ENCODE measurements at regions not wholly inside any gene's neighbourhood (a gene's known extent, or its start where the extent isn't known, plus 50 kb on each side); places are given as distances from the start of the nearest gene placed in this dataset.

- Histone ChIP-seq H2BK15ac (ENCODE audit: low read depth, low read length) (no peak overlapping the region), H2BK20ac (ENCODE audit: low read depth, low read length) (no peak overlapping the region), H3K56ac (ENCODE audit: extremely low read depth, insufficient read depth, low read length) (no peak overlapping the region), H3K4me3 (ENCODE audit: insufficient read depth, low read depth, low read length) (no peak overlapping the region), H4K5ac (ENCODE audit: low read depth, low read length) (no peak overlapping the region), H3K14ac (replicated peaks; ENCODE audit: low read depth, low read length) (no peak overlapping the region), H4K20me1 (ENCODE audit: insufficient read depth, low read length) (no peaks in the 10 kb centered on the region), H3K27me3 (ENCODE audit: control insufficient read depth, insufficient read depth, low read length) (peaks cover 8% of the 10 kb centered on the region), H2AFZ (replicated peaks; ENCODE audit: low read length, poor library complexity) (no peak overlapping the region), H3K9me3 (ENCODE audit: control insufficient read depth, insufficient read depth, low read length) (peaks cover 2% of the 10 kb centered on the region; the same call in 1 of the 2 replicates), H3K79me1 (ENCODE audit: low read depth in 1 of 2, low read length in 2 of 2) (no peaks in the 10 kb centered on the region), H2BK5ac (ENCODE audit: low read depth, low read length, poor library complexity, severe bottlenecking) (no peak overlapping the region), H2AK5ac (ENCODE audit: low read depth, low read length) (no peak overlapping the region), H2BK120ac (ENCODE audit: low read depth, low read length) (no peak overlapping the region), H3K4ac (ENCODE audit: low read depth, low read length) (no peak overlapping the region), H3K4me2 (ENCODE audit: low read depth, low read length) (no peak overlapping the region), H4K91ac (ENCODE audit: insufficient read depth, low read depth, low read length) (no peak overlapping the region), H3K23ac (ENCODE audit: low read depth, low read length) (no peak overlapping the region), H3K9ac (ENCODE audit: low read depth, low read length) (no peak overlapping the region), H3K9me1 (ENCODE audit: insufficient read depth, low read length) (no peaks in the 10 kb centered on the region), H3K18ac (ENCODE audit: low read depth, low read length) (no peak overlapping the region), H3K27ac (ENCODE audit: insufficient read depth, low read length) (no peak overlapping the region), H2AK9ac (replicated peaks; ENCODE audit: low read depth, low read length, poor library complexity) (no peak overlapping the region), H3K4me1 (ENCODE audit: control insufficient read depth, insufficient read depth, low read length) (no peaks in the 10 kb centered on the region), H4K8ac (ENCODE audit: low read depth in 2 of 2, low read length in 2 of 2) (no peak overlapping the region), H3K36me3 (ENCODE audit: control insufficient read depth, insufficient read depth, low read length) (no peaks in the 10 kb centered on the region)
- ATAC-seq (ENCODE audit: low read depth): no peak
- no CpG with 5 or more reads among the region's 3 CpGs for WGBS, 2 experiments (ENCODE audit: extremely low coverage in 2 of 2, insufficient read length in 1 of 2)
- DNase-seq: no peak
- TF ChIP-seq NFE2L2 (IDR thresholded peaks at IDR 0.05; ENCODE audit: low read depth, low read length): no peak
- no peak for TF ChIP-seq MAZ (IDR thresholded peaks at IDR 0.05; ENCODE audit: borderline replicate concordance, low read depth, low read length)
- no peak for TF ChIP-seq RFX5 (IDR thresholded peaks at IDR 0.05; ENCODE audit: low read depth, low read length)
- no peak for TF ChIP-seq MXI1 (IDR thresholded peaks at IDR 0.05; ENCODE audit: borderline replicate concordance, low read depth, low read length)
- TF ChIP-seq CHD1 (IDR thresholded peaks at IDR 0.05; ENCODE audit: low read depth, low read length): no peak
- TF ChIP-seq BHLHE40 (IDR thresholded peaks at IDR 0.05; ENCODE audit: low read depth, low read length): no peak
- no peak for TF ChIP-seq CTCF (conservative IDR thresholded peaks at IDR 0.05; ENCODE audit: low read depth, low read length)
- TF ChIP-seq FOS (IDR thresholded peaks at IDR 0.05; ENCODE audit: low read depth, low read length): no peak
- TF ChIP-seq USF2 (IDR thresholded peaks at IDR 0.05; ENCODE audit: low read depth, low read length): no peak
- no peak for TF ChIP-seq POLR2A (IDR thresholded peaks at IDR 0.05; ENCODE audit: low read depth, low read length)
- TF ChIP-seq RAD21 (IDR thresholded peaks at IDR 0.05; ENCODE audit: low read length): no peak
- TF ChIP-seq CEBPB (IDR thresholded peaks at IDR 0.05; ENCODE audit: low read depth, low read length): no peak
- TF ChIP-seq RCOR1 (IDR thresholded peaks at IDR 0.05; ENCODE audit: insufficient replicate concordance, low read length): no peak
- TF ChIP-seq MAFK (IDR thresholded peaks at IDR 0.05; ENCODE audit: low read depth, low read length): no peak
- no peak for TF ChIP-seq SMC3 (IDR thresholded peaks at IDR 0.05; ENCODE audit: low read depth, low read length)
- no peak for TF ChIP-seq ELK1 (IDR thresholded peaks at IDR 0.05; ENCODE audit: borderline replicate concordance, low read depth, low read length)
- intact Hi-C loops (cut with micrococcal nuclease): no loop called here
- ChIA-PET CTCF (no interaction called here), POLR2A (ENCODE audit: unreplicated experiment) (no interaction called here)
- in situ Hi-C loops (cut with MboI; ENCODE audit: low sequenced_read_pairs): no loop called here
- dilution Hi-C loops (cut with HindIII; ENCODE audit: low sequenced_read_pairs, unreplicated experiment): no loop called here
- no TSS peak for BruUV-seq (replicated peaks)
These were observed 115.0 kb downstream of the TMPRSS5 start for GRCh38 chr11:113591117-113591516.

All from IMR-90 (cell line).